ENCODE measurements at regions not wholly inside any gene's neighbourhood (a gene's known extent, or its start where the extent isn't known, plus 50 kb on each side); places are given as distances from the start of the nearest gene placed in this dataset.

GRCh38 chr1:4531842-4532241 lies 122.6 kb upstream of the AJAP1 start:
- no peak for TF ChIP-seq CTCF (IDR thresholded peaks at IDR 0.05; ENCODE audit: low read depth, low read length, missing input control)
- TF ChIP-seq REST (IDR thresholded peaks at IDR 0.05), result no peak
- no peak for TF ChIP-seq HNF4A (conservative IDR thresholded peaks at IDR 0.05)
- no peak for TF ChIP-seq YY1 (IDR thresholded peaks at IDR 0.05)
- TF ChIP-seq, protein P1, sequence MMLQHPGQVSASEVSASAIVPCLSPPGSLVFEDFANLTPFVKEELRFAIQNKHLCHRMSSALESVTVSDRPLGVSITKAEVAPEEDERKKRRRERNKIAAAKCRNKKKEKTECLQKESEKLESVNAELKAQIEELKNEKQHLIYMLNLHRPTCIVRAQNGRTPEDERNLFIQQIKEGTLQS (IDR thresholded peaks at IDR 0.05), result no peak
- TF ChIP-seq GABPA (IDR thresholded peaks at IDR 0.05 in 1 of 2, conservative IDR thresholded peaks at IDR 0.05 in 1 of 2), result no peak
- no peak for TF ChIP-seq TAF1 (conservative IDR thresholded peaks at IDR 0.05)
- no peak for TF ChIP-seq RAD21 (IDR thresholded peaks at IDR 0.05)
- TF ChIP-seq JUND (IDR thresholded peaks at IDR 0.05), result no peak
- no peak for TF ChIP-seq RXRA (IDR thresholded peaks at IDR 0.05)
- no peak for TF ChIP-seq MAX (IDR thresholded peaks at IDR 0.05)
